BJ (cell line): ENCODE measurements at regions not wholly inside any gene's neighbourhood (a gene's known extent, or its start where the extent isn't known, plus 50 kb on each side); places are given as distances from the start of the nearest gene placed in this dataset.

Experiments used
- CTCF ChIA-PET: fragments of 350-600 bp; formaldehyde crosslinking; extraction: SDS; loops from one replicate; lab custom pipeline; 2021; ENCODE audit warnings: antibody characterized with exemption, inconsistent platforms; lab: Yijun Ruan, JAX
- POLR2A ChIA-PET: fragments of 300-600 bp; sonication (Branson Sonifier 250); formaldehyde crosslinking; extraction: SDS; loops from one replicate; lab custom pipeline; 2021; ENCODE audit warnings: antibody characterized with exemption; lab: Charles Lee
- DNase-seq: peaks from one replicate; pipeline ENCODE4 v3.0.0-alpha.2; 2011; ENCODE audit warnings: low read depth
- H3K27me3 ChIP-seq: 2 replicates; pipeline ENCODE4 v1.6.0; 2011; ENCODE audit warnings: low read length; ENCODE audit not compliant: control insufficient read depth, insufficient read depth
- H3K36me3 ChIP-seq: 2 replicates; pipeline ENCODE4 v1.5.1; 2011; ENCODE audit warnings: low read length; ENCODE audit not compliant: control insufficient read depth, insufficient read depth
- H3K4me3 ChIP-seq: 2 replicates; pipeline ENCODE4 v1.5.1; 2011; ENCODE audit warnings: low read depth, mild to moderate bottlenecking, control low read depth, low read length
- CTCF ChIP-seq: IDR thresholded peaks from 2 replicates; pipeline ENCODE4 v1.5.1; 2011; ENCODE audit warnings: low read depth, mild to moderate bottlenecking, control low read depth, inconsistent platforms, low read length, moderate library complexity; ENCODE audit not compliant: insufficient read depth

- no peak overlapping the region for H3K4me3 ChIP-seq
- no peak for DNase-seq
- TF ChIP-seq CTCF = no peak
- no peaks in the 10 kb centered on the region for H3K27me3 ChIP-seq
- CTCF ChIA-PET = no interaction called here
- POLR2A ChIA-PET = no interaction called here
- H3K36me3 ChIP-seq = no peaks in the 10 kb centered on the region
These were observed 600.2 kb downstream of the TRHDE start for GRCh38 chr12:72872238-72872887.

GRCh38 chr12:72872996-72873395, 600.8 kb downstream of the TRHDE start:
- H3K4me3 ChIP-seq = no peak overlapping the region
- H3K36me3 ChIP-seq = no peaks in the 10 kb centered on the region
- CTCF ChIA-PET = no interaction called here
- POLR2A ChIA-PET = no interaction called here
- no peak for DNase-seq
- no peak for TF ChIP-seq CTCF
- H3K27me3 ChIP-seq = no peaks in the 10 kb centered on the region

- Histone ChIP-seq H3K36me3 (no peaks in the 10 kb centered on the region), H3K27me3 (no peaks in the 10 kb centered on the region), H3K4me3 (no peak overlapping the region)
- TF ChIP-seq CTCF = no peak
- CTCF ChIA-PET = no interaction called here
- DNase-seq = no peak
- POLR2A ChIA-PET = no interaction called here
These were observed 603.9 kb downstream of the TRHDE start for GRCh38 chr12:72876092-72876491.

- Histone ChIP-seq H3K36me3 (no peaks in the 10 kb centered on the region), H3K27me3 (no peaks in the 10 kb centered on the region), H3K4me3 (no peak overlapping the region)
- DNase-seq = no peak
- no peak for TF ChIP-seq CTCF
- ChIA-PET POLR2A (no interaction called here), CTCF (no interaction called here)
These were observed 616.5 kb downstream of the TRHDE start for GRCh38 chr12:72888693-72889092.

- TF ChIP-seq CTCF = no peak
- Histone ChIP-seq H3K27me3 (no peaks in the 10 kb centered on the region), H3K36me3 (no peaks in the 10 kb centered on the region), H3K4me3 (no peak overlapping the region)
- CTCF ChIA-PET = no interaction called here
- DNase-seq = no peak
- POLR2A ChIA-PET = no interaction called here
These were observed 617.6 kb downstream of the TRHDE start for GRCh38 chr12:72889791-72890190.
